Muscle of arm (tissue), 1 donor: ENCODE measurements at regions not wholly inside any gene's neighbourhood (a gene's known extent, or its start where the extent isn't known, plus 50 kb on each side); places are given as distances from the start of the nearest gene placed in this dataset.

Experiments
- DNase-seq: peaks from one replicate; pipeline ENCODE4 v3.0.0-alpha.2; 2013

- no peak for DNase-seq
These were observed 172.9 kb downstream of the FNDC1 start for GRCh38 chr6:159342146-159342545.

GRCh38 chr6:159334068-159334467 lies 164.9 kb downstream of the FNDC1 start:
- no peak for DNase-seq

GRCh38 chr6:159331451-159331850 lies 162.3 kb downstream of the FNDC1 start:
- DNase-seq = no peak

GRCh38 chr6:159329081-159329480 lies 159.9 kb downstream of the FNDC1 start:
- DNase-seq = no peak

GRCh38 chr6:159328052-159328451 lies 158.9 kb downstream of the FNDC1 start:
- no peak for DNase-seq

GRCh38 chr6:159325476-159325875 lies 156.3 kb downstream of the FNDC1 start:
- DNase-seq = no peak

- no peak for DNase-seq
These were observed 155.4 kb downstream of the FNDC1 start for GRCh38 chr6:159324596-159324995.
